Stimulated activated CD4-positive, alpha-beta T cell treated with anti-CD3 and anti-CD28 coated beads, Interleukin-1b, Interleukin-23, amount 100 ng/mL, for 48 hours (primary cell): ENCODE measurements at regions not wholly inside any gene's neighbourhood (a gene's known extent, or its start where the extent isn't known, plus 50 kb on each side); places are given as distances from the start of the nearest gene placed in this dataset.
A peak's percentile ranks its signal among the peaks of the same experiment; 100 is the strongest.

Source experiments
- DNase-seq: peaks from one replicate; pipeline ENCODE4 v3.0.0-alpha.2; 2020

- DNase-seq = no peak
These were observed 521.8 kb upstream of the DIPK2B start for GRCh38 chrX:45722471-45722870.

- no peak for DNase-seq
These were observed 519.2 kb upstream of the DIPK2B start for GRCh38 chrX:45719751-45720501.

- no peak for DNase-seq
These were observed 518.0 kb upstream of the DIPK2B start for GRCh38 chrX:45718676-45719075.

- DNase-seq = no peak
These were observed 516.1 kb upstream of the DIPK2B start for GRCh38 chrX:45716750-45717149.

GRCh38 chrX:45715748-45716147 lies 515.1 kb upstream of the DIPK2B start:
- no peak for DNase-seq

- DNase-seq = peak; percentile 17
These were observed 514.2 kb upstream of the DIPK2B start for GRCh38 chrX:45714866-45715265.

- DNase-seq = no peak
These were observed 511.4 kb upstream of the DIPK2B start for GRCh38 chrX:45712067-45712466.

GRCh38 chrX:45711231-45711630 lies 510.6 kb upstream of the DIPK2B start:
- no peak for DNase-seq

- DNase-seq = peak; percentile 79
These were observed 509.6 kb upstream of the DIPK2B start for GRCh38 chrX:45710081-45710801.

GRCh38 chrX:45709381-45709780 lies 508.7 kb upstream of the DIPK2B start:
- DNase-seq = no peak

GRCh38 chrX:45699158-45699557 lies 498.5 kb upstream of the DIPK2B start:
- DNase-seq = no peak

- no peak for DNase-seq
These were observed 496.9 kb upstream of the DIPK2B start for GRCh38 chrX:45697591-45697990.

- no peak for DNase-seq
These were observed 496.1 kb upstream of the DIPK2B start for GRCh38 chrX:45696736-45697135.

GRCh38 chrX:45689971-45690370 lies 489.3 kb upstream of the DIPK2B start:
- DNase-seq = no peak

- DNase-seq = no peak
These were observed 483.2 kb upstream of the DIPK2B start for GRCh38 chrX:45683914-45684313.

GRCh38 chrX:45681891-45682290 lies 481.2 kb upstream of the DIPK2B start:
- no peak for DNase-seq

- DNase-seq = no peak
These were observed 469.2 kb upstream of the DIPK2B start for GRCh38 chrX:45669715-45670340.

GRCh38 chrX:45668686-45669443 lies 468.2 kb upstream of the DIPK2B start:
- DNase-seq = no peak

GRCh38 chrX:45667666-45668065 lies 467.0 kb upstream of the DIPK2B start:
- no peak for DNase-seq

- no peak for DNase-seq
These were observed 464.1 kb upstream of the DIPK2B start for GRCh38 chrX:45664727-45665290.

GRCh38 chrX:45660477-45660876 lies 459.8 kb upstream of the DIPK2B start:
- no peak for DNase-seq

- DNase-seq = no peak
These were observed 432.7 kb upstream of the DIPK2B start for GRCh38 chrX:45633419-45633818.

GRCh38 chrX:45632506-45632905 lies 431.8 kb upstream of the DIPK2B start:
- DNase-seq = no peak
